CD4-positive, CD25-positive, alpha-beta regulatory T cell (primary cell): ENCODE measurements at regions not wholly inside any gene's neighbourhood (a gene's known extent, or its start where the extent isn't known, plus 50 kb on each side); places are given as distances from the start of the nearest gene placed in this dataset.

Experiments used
- ATAC-seq, 2 donors: fragments of 150-1000 bp; cut with Tn5 transposase; one replicate each; pipeline ENCODE4 v1.10.0; 2021; ENCODE audit warnings: low read depth in 2 of 2, moderate number of reproducible peaks in 2 of 2, moderate library complexity in 1 of 2
- DNase-seq, 3 donors: peaks; one replicate each; pipeline versions ENCODE4 v3.0.0 to v3.0.0-alpha.2; 2012 to 2022; ENCODE audit warnings: mixed read lengths in 1 of 3
- H3K27ac ChIP-seq: one replicate; pipeline ENCODE4 v1.7.0; 2013; ENCODE audit warnings: mild to moderate bottlenecking, low read length; ENCODE audit not compliant: insufficient read depth, poor library complexity, severe bottlenecking
- H3K27me3 ChIP-seq: one replicate; pipeline ENCODE4 v1.7.0; 2013; ENCODE audit warnings: low read length; ENCODE audit not compliant: control insufficient read depth, insufficient read depth
- H3K36me3 ChIP-seq: one replicate; pipeline ENCODE4 v1.7.0; 2013; ENCODE audit warnings: mild to moderate bottlenecking, low read length, moderate library complexity; ENCODE audit not compliant: control insufficient read depth, insufficient read depth
- H3K4me1 ChIP-seq: 2 replicates; pipeline ENCODE4 v1.7.0; 2013; ENCODE audit warnings: mild to moderate bottlenecking, low read length; ENCODE audit not compliant: insufficient read depth, control insufficient read depth, poor library complexity, severe bottlenecking
- H3K4me3 ChIP-seq: one replicate; pipeline ENCODE4 v1.7.0; 2013; ENCODE audit warnings: low read depth, mild to moderate bottlenecking, low read length, moderate library complexity
- H3K9me3 ChIP-seq, 2 experiments: 1 replicate in 1 of 2; 2 replicates in 1 of 2; pipeline ENCODE4 v1.7.0; 2013; ENCODE audit warnings: low read length in 2 of 2, mild to moderate bottlenecking in 1 of 2, moderate library complexity in 1 of 2; ENCODE audit not compliant: control insufficient read depth in 2 of 2
- H3K27ac Mint-ChIP-seq, 3 donors: one replicate each; pipeline ENCODE4 v1.8.0; 2020 to 2022; ENCODE audit warnings: mild to moderate bottlenecking in 3 of 3, mixed read lengths in 3 of 3, moderate library complexity in 2 of 3
- H3K27me3 Mint-ChIP-seq: one replicate; pipeline ENCODE4 v1.8.0; 2022; ENCODE audit warnings: mild to moderate bottlenecking, mixed read lengths
- H3K36me3 Mint-ChIP-seq: one replicate; pipeline ENCODE4 v1.8.0; 2020; ENCODE audit warnings: mixed read lengths
- H3K4me1 Mint-ChIP-seq, 4 donors: one replicate each; pipeline ENCODE4 v1.8.0; 2020 to 2022; ENCODE audit warnings: mixed read lengths in 4 of 4, mild to moderate bottlenecking in 1 of 4
- H3K4me3 Mint-ChIP-seq, 4 donors: one replicate each; pipeline ENCODE4 v1.8.0; 2020 to 2022; ENCODE audit warnings: mild to moderate bottlenecking in 4 of 4, mixed read lengths in 4 of 4, moderate library complexity in 3 of 4
- H3K9me3 Mint-ChIP-seq, 7 donors: one replicate each; pipeline ENCODE4 v1.8.0; 2020 to 2022; ENCODE audit warnings: mixed read lengths in 7 of 7, mild to moderate bottlenecking in 3 of 7, moderate library complexity in 2 of 7

DNA sequence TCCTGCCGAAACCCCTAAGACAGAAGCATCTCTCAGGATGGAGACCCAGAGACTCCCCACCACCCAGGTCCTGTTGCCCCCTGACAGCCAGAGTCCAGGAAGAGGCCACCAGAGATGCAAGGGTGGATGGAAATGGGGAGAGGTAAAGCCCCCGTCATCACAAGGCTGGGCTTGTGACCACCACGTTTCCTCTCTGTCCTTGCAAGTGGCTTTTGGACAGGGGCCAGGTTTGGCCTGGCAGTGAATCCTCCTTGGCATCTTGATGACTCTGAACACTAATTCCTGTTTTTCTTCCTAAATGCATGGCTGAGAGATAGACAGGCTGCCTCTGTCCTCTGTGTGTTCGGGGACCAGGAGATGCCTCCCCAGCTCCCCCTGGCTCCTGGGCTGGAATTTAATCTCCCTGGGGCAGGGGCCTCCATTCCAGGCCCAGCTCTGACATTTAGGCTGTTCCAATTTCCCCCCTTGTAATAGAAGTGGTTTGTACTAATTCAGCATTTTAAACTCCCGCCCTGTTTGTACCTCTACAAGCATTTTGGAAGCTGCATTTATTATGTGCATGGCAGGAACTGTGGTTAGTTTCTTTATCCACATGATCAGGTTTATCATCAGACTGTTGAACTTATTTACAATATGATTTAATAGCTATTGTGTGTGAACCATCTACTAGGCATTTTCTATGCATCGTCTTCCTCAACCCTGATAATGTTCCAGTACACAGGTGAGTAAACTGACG is 116.1 kb upstream of the IRX6 start:
- no peak overlapping the region for H3K4me3 ChIP-seq
- no peaks in the 10 kb centered on the region for H3K4me1 Mint-ChIP-seq
- ATAC-seq = no peak

GRCh38 chr16:55209626-55210025 is 114.4 kb upstream of the IRX6 start:
- H3K27me3 ChIP-seq = no peaks in the 10 kb centered on the region
- no peaks in the 10 kb centered on the region for H3K4me1 ChIP-seq

More for the DNA sequence above, 116.1 kb upstream of the IRX6 start:
- Histone ChIP-seq H3K27me3 (no peaks in the 10 kb centered on the region), H3K27ac (no peak overlapping the region), H3K4me1 (no peaks in the 10 kb centered on the region), H3K9me3 (no peaks in the 10 kb centered on the region), H3K36me3 (no peaks in the 10 kb centered on the region)
- H3K27me3 Mint-ChIP-seq = no peaks in the 10 kb centered on the region
- H3K9me3 Mint-ChIP-seq = peaks cover 0 to 2% (median 0%) of the 10 kb centered on the region in 7 donors
- no peaks in the 10 kb centered on the region for H3K36me3 Mint-ChIP-seq
- no peak overlapping the region for H3K4me3 Mint-ChIP-seq
- no peak for DNase-seq
- no peak overlapping the region for H3K27ac Mint-ChIP-seq

DNA sequence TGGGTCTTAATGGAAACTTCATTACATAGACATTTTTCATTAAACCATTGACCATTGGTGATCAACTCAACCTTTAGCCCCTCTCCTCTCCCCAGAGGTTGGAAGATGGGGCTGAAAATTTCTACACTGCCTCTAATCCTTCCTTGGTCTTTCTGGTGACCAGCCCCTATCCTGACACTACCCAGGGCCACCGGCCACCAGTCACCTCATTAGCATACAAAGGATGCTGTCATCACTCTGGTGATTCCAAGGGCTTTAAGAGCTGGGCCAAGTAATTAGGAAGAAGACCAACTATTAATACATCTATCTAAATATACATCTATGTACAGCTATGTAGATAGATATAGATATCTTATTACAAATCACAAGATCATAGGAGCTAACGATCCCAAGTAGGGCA is 111.2 kb upstream of the IRX6 start:
- DNase-seq = no peak
- no peak overlapping the region for H3K4me3 Mint-ChIP-seq
- no peaks in the 10 kb centered on the region for H3K36me3 Mint-ChIP-seq
- peaks cover 0 to 3% (median 0%) of the 10 kb centered on the region in 7 donors for H3K9me3 Mint-ChIP-seq
- H3K27ac Mint-ChIP-seq = no peak overlapping the region
- no peak overlapping the region for H3K4me3 ChIP-seq
- no peak overlapping the region for H3K27ac ChIP-seq
- H3K9me3 ChIP-seq = no peaks in the 10 kb centered on the region
- H3K27me3 Mint-ChIP-seq = no peaks in the 10 kb centered on the region
- no peaks in the 10 kb centered on the region for H3K27me3 ChIP-seq
- H3K4me1 Mint-ChIP-seq = no peaks in the 10 kb centered on the region
- H3K4me1 ChIP-seq = no peaks in the 10 kb centered on the region
- H3K36me3 ChIP-seq = no peaks in the 10 kb centered on the region
- ATAC-seq = no peak

More at GRCh38 chr16:55209626-55210025, 114.4 kb upstream of the IRX6 start:
- Histone ChIP-seq H3K36me3 (no peaks in the 10 kb centered on the region), H3K27ac (no peak overlapping the region), H3K9me3 (no peaks in the 10 kb centered on the region), H3K4me3 (no peak overlapping the region)
- H3K27ac Mint-ChIP-seq = no peak overlapping the region
- no peak overlapping the region for H3K4me3 Mint-ChIP-seq
- DNase-seq (no peak), ATAC-seq (no peak)
- no peaks in the 10 kb centered on the region for H3K36me3 Mint-ChIP-seq
- no peaks in the 10 kb centered on the region for H3K27me3 Mint-ChIP-seq
- H3K4me1 Mint-ChIP-seq = no peaks in the 10 kb centered on the region
- peaks cover 0 to 3% (median 0%) of the 10 kb centered on the region in 7 donors for H3K9me3 Mint-ChIP-seq

GRCh38 chr16:55214412-55214811 is 109.6 kb upstream of the IRX6 start:
- Histone ChIP-seq H3K27me3 (no peaks in the 10 kb centered on the region), H3K4me3 (no peak overlapping the region), H3K36me3 (no peaks in the 10 kb centered on the region), H3K27ac (no peak overlapping the region), H3K4me1 (no peaks in the 10 kb centered on the region), H3K9me3 (no peaks in the 10 kb centered on the region)
- Mint-ChIP-seq H3K4me3 (no peak overlapping the region), H3K4me1 (no peaks in the 10 kb centered on the region), H3K27ac (no peak overlapping the region), H3K27me3 (no peaks in the 10 kb centered on the region), H3K9me3 (peaks cover 0 to 1% (median 0%) of the 10 kb centered on the region in 7 donors), H3K36me3 (no peaks in the 10 kb centered on the region)
- DNase-seq (no peak), ATAC-seq (no peak)

GRCh38 chr16:55214974-55215494 is 109.0 kb upstream of the IRX6 start:
- ATAC-seq (no peak), DNase-seq (no peak)
- H3K4me1 Mint-ChIP-seq = no peaks in the 10 kb centered on the region
- no peaks in the 10 kb centered on the region for H3K4me1 ChIP-seq
- H3K27ac ChIP-seq = no peak overlapping the region
- H3K27me3 ChIP-seq = no peaks in the 10 kb centered on the region
- no peaks in the 10 kb centered on the region for H3K36me3 Mint-ChIP-seq
- no peaks in the 10 kb centered on the region for H3K27me3 Mint-ChIP-seq
- H3K36me3 ChIP-seq = no peaks in the 10 kb centered on the region
- H3K9me3 Mint-ChIP-seq = peaks cover 0 to 6% (median 0%) of the 10 kb centered on the region in 7 donors
- no peaks in the 10 kb centered on the region for H3K9me3 ChIP-seq
- H3K4me3 ChIP-seq = no peak overlapping the region
- H3K4me3 Mint-ChIP-seq = no peak overlapping the region
- H3K27ac Mint-ChIP-seq = no peak overlapping the region

- no peaks in the 10 kb centered on the region for H3K27me3 Mint-ChIP-seq
Measured at GRCh38 chr16:55217392-55217791, 106.6 kb upstream of the IRX6 start.

DNA sequence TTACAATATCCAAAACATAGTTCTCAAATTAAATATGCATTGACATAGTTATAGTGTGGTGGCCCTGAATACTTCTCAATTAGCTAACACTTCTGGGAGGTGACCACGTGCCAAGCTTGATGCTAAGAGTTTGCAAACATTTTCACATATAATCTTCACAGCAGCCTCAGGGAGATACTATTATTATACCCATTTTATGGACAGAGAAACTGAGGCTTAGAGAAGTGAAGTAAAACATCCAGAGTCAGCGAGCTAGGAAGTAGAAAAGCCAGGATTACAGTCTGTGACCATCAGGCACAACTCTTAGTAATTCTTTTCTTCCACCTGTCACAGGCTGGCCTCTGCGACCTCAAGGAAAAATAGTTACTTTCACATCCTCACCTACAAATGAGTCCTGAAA is 102.2 kb upstream of the IRX6 start:
- Mint-ChIP-seq H3K4me1 (no peaks in the 10 kb centered on the region), H3K36me3 (no peaks in the 10 kb centered on the region), H3K27me3 (no peaks in the 10 kb centered on the region), H3K27ac (no peak overlapping the region), H3K4me3 (no peak overlapping the region), H3K9me3 (peaks cover 0 to 9% (median 5%) of the 10 kb centered on the region in 7 donors)
- ATAC-seq = no peak
- H3K36me3 ChIP-seq = no peaks in the 10 kb centered on the region
- H3K27me3 ChIP-seq = no peaks in the 10 kb centered on the region
- no peak for DNase-seq
- H3K27ac ChIP-seq = no peak overlapping the region
- H3K4me1 ChIP-seq = no peaks in the 10 kb centered on the region
- no peak overlapping the region for H3K4me3 ChIP-seq
- H3K9me3 ChIP-seq = no peaks in the 10 kb centered on the region

More at GRCh38 chr16:55217392-55217791, 106.6 kb upstream of the IRX6 start:
- DNase-seq (no peak), ATAC-seq (no peak)
- Histone ChIP-seq H3K27me3 (no peaks in the 10 kb centered on the region), H3K9me3 (no peaks in the 10 kb centered on the region), H3K4me3 (no peak overlapping the region), H3K4me1 (no peaks in the 10 kb centered on the region), H3K27ac (no peak overlapping the region), H3K36me3 (no peaks in the 10 kb centered on the region)
- H3K9me3 Mint-ChIP-seq = peaks cover 0 to 6% (median 0%) of the 10 kb centered on the region in 7 donors
- no peak overlapping the region for H3K27ac Mint-ChIP-seq
- H3K4me1 Mint-ChIP-seq = no peaks in the 10 kb centered on the region
- no peak overlapping the region for H3K4me3 Mint-ChIP-seq
- H3K36me3 Mint-ChIP-seq = no peaks in the 10 kb centered on the region

GRCh38 chr16:55222486-55222885 is 101.5 kb upstream of the IRX6 start:
- H3K36me3 ChIP-seq = no peaks in the 10 kb centered on the region
- no peaks in the 10 kb centered on the region for H3K27me3 Mint-ChIP-seq
- no peak overlapping the region for H3K27ac ChIP-seq
- ATAC-seq = no peak
- no peaks in the 10 kb centered on the region for H3K4me1 ChIP-seq
- no peaks in the 10 kb centered on the region for H3K36me3 Mint-ChIP-seq
- no peak overlapping the region for H3K27ac Mint-ChIP-seq
- H3K27me3 ChIP-seq = no peaks in the 10 kb centered on the region
- H3K4me3 ChIP-seq = no peak overlapping the region
- H3K4me1 Mint-ChIP-seq = no peaks in the 10 kb centered on the region
- peaks cover 0 to 9% (median 5%) of the 10 kb centered on the region in 7 donors for H3K9me3 Mint-ChIP-seq
- DNase-seq = no peak
- no peak overlapping the region for H3K4me3 Mint-ChIP-seq
- no peaks in the 10 kb centered on the region for H3K9me3 ChIP-seq
